Fibroblast of lung (primary cell): ENCODE measurements at regions not wholly inside any gene's neighbourhood (a gene's known extent, or its start where the extent isn't known, plus 50 kb on each side); places are given as distances from the start of the nearest gene placed in this dataset.
A peak's percentile ranks its signal among the peaks of the same experiment; 100 is the strongest.

Source experiments
- DNase-seq, 2 donors: peaks; one replicate each; pipeline versions ENCODE4 v3.0.0 to v3.0.0-alpha.2; 2010; ENCODE audit warnings: low read depth in 2 of 2
- H2AFZ ChIP-seq: 2 replicates; pipeline ENCODE4 v1.5.1; 2012; ENCODE audit warnings: low read length, control low read depth, inconsistent platforms
- H3K27ac ChIP-seq: 2 replicates; pipeline ENCODE4 v1.5.1; 2011; ENCODE audit warnings: low read length, control low read depth; ENCODE audit not compliant: insufficient read depth
- H3K27me3 ChIP-seq: 2 replicates; pipeline ENCODE4 v1.5.1; 2011; ENCODE audit warnings: mild to moderate bottlenecking, low read length; ENCODE audit not compliant: control insufficient read depth, insufficient read depth
- H3K36me3 ChIP-seq: 2 replicates; pipeline ENCODE4 v1.5.1; 2011; ENCODE audit warnings: low read length; ENCODE audit not compliant: control insufficient read depth, insufficient read depth
- H3K4me1 ChIP-seq: 2 replicates; pipeline ENCODE4 v1.5.1; 2011; ENCODE audit warnings: low read length; ENCODE audit not compliant: control insufficient read depth, insufficient read depth; ENCODE audit errors: extremely low read depth
- H3K4me2 ChIP-seq: 2 replicates; pipeline ENCODE4 v1.5.1; 2011; ENCODE audit warnings: low read length, control low read depth; ENCODE audit not compliant: insufficient read depth; ENCODE audit errors: extremely low read depth
- H3K4me3 ChIP-seq, 4 experiments: fragments of 200-600 bp in 1 of 4; sonication (generic) in 1 of 4; replicated peaks in 1 of 4; 2 replicates each; pipeline ENCODE4 v1.5.1; 2011 to 2016; ENCODE audit warnings: low read length in 4 of 4, low read depth in 3 of 4, mild to moderate bottlenecking in 3 of 4, control low read depth in 2 of 4, inconsistent platforms in 1 of 4, mixed read lengths in 1 of 4; ENCODE audit not compliant: insufficient read depth in 1 of 4; ENCODE audit errors: control extremely low read depth in 1 of 4
- H3K79me2 ChIP-seq: 2 replicates; pipeline ENCODE4 v1.5.1; 2012; ENCODE audit warnings: mild to moderate bottlenecking, low read length, inconsistent platforms; ENCODE audit not compliant: control insufficient read depth, insufficient read depth
- H3K9ac ChIP-seq: 2 replicates; pipeline ENCODE4 v1.5.1; 2011; ENCODE audit warnings: mild to moderate bottlenecking, low read length, control low read depth; ENCODE audit not compliant: insufficient read depth
- H3K9me3 ChIP-seq: 2 replicates; pipeline ENCODE4 v1.5.1; 2012; ENCODE audit warnings: low read depth, low read length; ENCODE audit not compliant: control insufficient read depth, insufficient read depth
- H4K20me1 ChIP-seq: 2 replicates; pipeline ENCODE4 v1.5.1; 2011; ENCODE audit warnings: low read length; ENCODE audit not compliant: control insufficient read depth, insufficient read depth; ENCODE audit errors: extremely low read depth
- EZH2 ChIP-seq: IDR thresholded peaks from 2 replicates; pipeline ENCODE4 v1.5.1; 2012; ENCODE audit warnings: low read length, control low read depth, mild to moderate bottlenecking; ENCODE audit errors: missing control alignments
- TF ChIP-seq, protein P1 (sequence below), 2 donors: IDR thresholded peaks in 1 of 2; conservative IDR thresholded peaks in 1 of 2; 1 replicate in 1 of 2; 2 replicates in 1 of 2; pipeline ENCODE4 v1.5.1; 2011 to 2012; ENCODE audit warnings: low read length in 2 of 2, control low read depth in 1 of 2, inconsistent platforms in 1 of 2, low read depth in 1 of 2, mild to moderate bottlenecking in 1 of 2

DNA sequence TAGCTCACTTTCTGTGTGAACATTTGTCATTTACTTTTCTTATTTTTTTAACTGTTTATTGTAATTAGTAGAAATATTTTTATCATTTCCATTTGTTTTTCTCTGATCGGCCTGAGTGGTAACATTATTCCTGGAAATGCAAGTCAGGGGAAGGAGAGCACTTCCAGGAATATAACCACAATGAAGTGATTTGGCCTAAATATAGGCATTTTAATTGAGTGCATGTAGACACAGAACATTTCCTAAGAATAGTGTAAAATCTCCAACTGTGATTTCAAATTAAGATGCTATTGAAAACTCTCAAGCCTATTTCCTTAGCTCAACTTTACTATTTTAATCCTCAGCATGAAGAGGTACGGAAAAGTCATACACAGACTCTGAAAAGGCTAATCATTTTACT is 86.5 kb upstream of the SKAP2 start:
- Histone ChIP-seq H3K9ac (no peak overlapping the region), H3K4me2 (no peak overlapping the region), H3K36me3 (no peaks in the 10 kb centered on the region), H3K27me3 (no peaks in the 10 kb centered on the region), H3K79me2 (no peaks in the 10 kb centered on the region), H3K9me3 (no peaks in the 10 kb centered on the region), H4K20me1 (no peaks in the 10 kb centered on the region), H3K4me3 (no peak overlapping the region), H3K27ac (no peak overlapping the region), H2AFZ (no peak overlapping the region), H3K4me1 (no peaks in the 10 kb centered on the region)
- TF ChIP-seq, protein P1, sequence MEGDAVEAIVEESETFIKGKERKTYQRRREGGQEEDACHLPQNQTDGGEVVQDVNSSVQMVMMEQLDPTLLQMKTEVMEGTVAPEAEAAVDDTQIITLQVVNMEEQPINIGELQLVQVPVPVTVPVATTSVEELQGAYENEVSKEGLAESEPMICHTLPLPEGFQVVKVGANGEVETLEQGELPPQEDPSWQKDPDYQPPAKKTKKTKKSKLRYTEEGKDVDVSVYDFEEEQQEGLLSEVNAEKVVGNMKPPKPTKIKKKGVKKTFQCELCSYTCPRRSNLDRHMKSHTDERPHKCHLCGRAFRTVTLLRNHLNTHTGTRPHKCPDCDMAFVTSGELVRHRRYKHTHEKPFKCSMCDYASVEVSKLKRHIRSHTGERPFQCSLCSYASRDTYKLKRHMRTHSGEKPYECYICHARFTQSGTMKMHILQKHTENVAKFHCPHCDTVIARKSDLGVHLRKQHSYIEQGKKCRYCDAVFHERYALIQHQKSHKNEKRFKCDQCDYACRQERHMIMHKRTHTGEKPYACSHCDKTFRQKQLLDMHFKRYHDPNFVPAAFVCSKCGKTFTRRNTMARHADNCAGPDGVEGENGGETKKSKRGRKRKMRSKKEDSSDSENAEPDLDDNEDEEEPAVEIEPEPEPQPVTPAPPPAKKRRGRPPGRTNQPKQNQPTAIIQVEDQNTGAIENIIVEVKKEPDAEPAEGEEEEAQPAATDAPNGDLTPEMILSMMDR (conservative IDR thresholded peaks at IDR 0.05 in 1 of 2, IDR thresholded peaks at IDR 0.05 in 1 of 2; ENCODE audit: low read depth in 1 of 2, low read length in 2 of 2): no peak
- TF ChIP-seq EZH2: no peak
- peak in 1 of 2 donors; percentile 31 for DNase-seq

- Histone ChIP-seq H3K36me3 (no peaks in the 10 kb centered on the region), H3K79me2 (no peaks in the 10 kb centered on the region), H2AFZ (no peak overlapping the region), H3K27ac (no peak overlapping the region), H3K9me3 (no peaks in the 10 kb centered on the region), H3K4me3 (no peak overlapping the region), H3K9ac (no peak overlapping the region), H3K27me3 (no peaks in the 10 kb centered on the region), H4K20me1 (no peaks in the 10 kb centered on the region), H3K4me1 (no peaks in the 10 kb centered on the region), H3K4me2 (no peak overlapping the region)
- TF ChIP-seq EZH2: no peak
- TF ChIP-seq, protein P1 (conservative IDR thresholded peaks at IDR 0.05 in 1 of 2, IDR thresholded peaks at IDR 0.05 in 1 of 2; ENCODE audit: low read depth in 1 of 2, low read length in 2 of 2): no peak
- no peak for DNase-seq
These were observed 84.9 kb upstream of the SKAP2 start for GRCh38 chr7:26949319-26949718.

GRCh38 chr7:26948617-26949118 is 84.3 kb upstream of the SKAP2 start:
- no peak overlapping the region for H2AFZ ChIP-seq
- H3K27me3 ChIP-seq: no peaks in the 10 kb centered on the region
- no peak overlapping the region for H3K4me3 ChIP-seq
- H3K79me2 ChIP-seq: no peaks in the 10 kb centered on the region
- TF ChIP-seq, protein P1 (conservative IDR thresholded peaks at IDR 0.05 in 1 of 2, IDR thresholded peaks at IDR 0.05 in 1 of 2; ENCODE audit: low read depth in 1 of 2, low read length in 2 of 2): no peak
- TF ChIP-seq EZH2: no peak
- no peaks in the 10 kb centered on the region for H4K20me1 ChIP-seq
- no peak overlapping the region for H3K4me2 ChIP-seq
- H3K36me3 ChIP-seq: no peaks in the 10 kb centered on the region
- no peak overlapping the region for H3K9ac ChIP-seq
- no peaks in the 10 kb centered on the region for H3K4me1 ChIP-seq
- H3K27ac ChIP-seq: no peak overlapping the region
- no peaks in the 10 kb centered on the region for H3K9me3 ChIP-seq
- no peak for DNase-seq
